Fibroblast of skin of scalp (primary cell): ENCODE measurements at regions not wholly inside any gene's neighbourhood (a gene's known extent, or its start where the extent isn't known, plus 50 kb on each side); places are given as distances from the start of the nearest gene placed in this dataset.
"Not testable (repeated sequence)": the region's sequence is repeated elsewhere in the genome, so short reads cannot be mapped to it uniquely, and the experiment has no call there.

Source experiments
- DNase-seq: peaks from one replicate; pipeline ENCODE4 v3.0.0-alpha.2; 2013

DNA sequence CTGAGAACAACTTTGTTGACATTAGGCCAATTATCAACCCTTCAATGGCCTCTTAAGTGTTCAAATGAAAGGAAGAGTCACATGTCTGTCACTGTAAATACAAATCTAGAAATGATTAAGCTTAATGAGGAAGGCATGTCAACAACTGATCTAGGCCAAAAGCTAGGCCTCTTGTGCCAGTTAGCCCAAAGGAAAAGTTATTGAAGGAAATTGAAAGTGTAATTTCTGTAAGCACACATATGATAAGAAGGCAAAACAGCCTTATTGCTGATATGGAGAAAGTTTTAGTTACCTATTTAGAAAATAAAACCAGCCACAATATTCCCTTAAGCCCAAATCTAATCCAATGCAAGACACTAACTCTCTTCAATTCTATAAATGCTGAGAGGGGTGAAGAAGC is 604.7 kb downstream of the SLITRK6 start:
- DNase-seq, result no peak

DNA sequence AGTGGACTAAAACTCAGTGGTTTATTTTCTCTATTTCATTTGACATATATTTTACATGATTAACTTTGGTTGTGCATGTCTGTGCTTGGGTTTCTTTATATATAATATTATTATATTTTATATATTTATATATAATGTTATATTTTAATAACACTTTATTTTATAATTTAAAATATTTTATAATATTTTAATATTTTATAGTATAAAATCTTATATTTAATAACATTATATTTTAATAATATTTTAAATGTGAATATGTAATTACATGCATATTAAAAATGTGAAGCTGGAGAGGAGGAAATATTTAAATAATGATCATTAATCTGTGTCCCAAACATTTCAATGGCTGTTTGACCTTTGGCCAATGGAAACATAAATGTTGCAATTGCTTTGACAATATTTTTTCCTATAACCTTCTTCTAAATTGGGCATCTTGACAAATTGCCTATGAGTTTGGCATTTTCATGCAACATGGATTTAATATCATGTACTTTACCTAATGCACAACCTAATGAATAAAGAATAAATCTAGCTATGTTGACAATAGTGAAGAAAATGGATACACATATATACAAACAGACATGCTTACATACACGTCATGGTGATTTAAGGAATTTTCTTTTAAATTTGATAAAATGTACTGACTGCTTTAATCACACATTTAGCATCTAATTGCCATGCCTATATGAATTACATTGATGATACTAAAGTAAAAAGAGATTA is 607.1 kb downstream of the SLITRK6 start:
- no peak for DNase-seq

DNA sequence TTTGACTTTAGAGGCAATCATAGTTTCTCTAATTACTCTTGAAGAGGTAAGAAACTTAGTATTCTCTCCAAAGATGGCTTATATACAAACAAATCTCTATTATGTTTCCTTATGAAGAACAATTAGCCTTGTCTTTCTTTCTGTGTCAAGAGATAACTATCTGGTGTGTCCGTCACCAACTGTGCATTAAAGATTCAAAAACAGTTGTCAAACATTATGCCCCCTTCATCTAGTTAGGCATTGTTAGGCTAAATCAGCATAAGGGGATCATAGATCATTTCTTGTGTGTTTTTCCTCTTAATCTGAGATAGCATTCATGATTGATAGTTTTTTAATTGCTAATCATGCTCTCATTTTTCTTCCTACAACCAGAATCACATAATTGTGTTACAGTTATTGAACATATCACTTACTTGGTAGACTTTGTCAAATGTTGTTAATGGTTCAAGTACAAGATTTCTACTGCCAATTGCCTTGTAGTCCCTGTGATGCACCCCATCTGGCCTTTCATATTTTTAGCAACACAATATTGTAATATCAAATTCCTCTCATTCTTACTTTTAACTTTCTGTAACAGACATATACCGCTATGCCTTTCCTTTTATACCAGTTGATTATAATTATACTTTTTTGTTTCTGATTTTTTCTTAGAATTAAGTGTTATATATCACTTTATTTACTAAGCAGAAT is 612.7 kb downstream of the SLITRK6 start:
- no peak for DNase-seq

DNA sequence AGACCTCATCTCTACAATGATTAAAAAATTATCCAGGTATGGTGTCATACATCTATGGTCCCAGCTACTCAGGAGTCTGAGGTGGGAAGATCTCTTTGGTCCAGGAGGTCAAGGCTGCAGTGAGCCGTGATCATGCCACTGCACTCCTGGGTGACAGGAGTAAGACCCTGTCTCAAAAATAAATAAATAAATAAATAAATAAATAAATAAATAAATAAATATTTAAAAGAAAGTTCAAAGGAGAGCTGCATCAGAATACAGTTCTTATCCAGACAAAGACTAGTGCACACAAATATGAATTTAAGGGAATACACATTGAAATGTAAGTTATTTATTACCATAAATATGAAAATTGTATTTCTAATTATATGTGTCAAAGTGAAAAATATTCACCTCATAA is 624.9 kb downstream of the SLITRK6 start:
- no peak for DNase-seq

DNA sequence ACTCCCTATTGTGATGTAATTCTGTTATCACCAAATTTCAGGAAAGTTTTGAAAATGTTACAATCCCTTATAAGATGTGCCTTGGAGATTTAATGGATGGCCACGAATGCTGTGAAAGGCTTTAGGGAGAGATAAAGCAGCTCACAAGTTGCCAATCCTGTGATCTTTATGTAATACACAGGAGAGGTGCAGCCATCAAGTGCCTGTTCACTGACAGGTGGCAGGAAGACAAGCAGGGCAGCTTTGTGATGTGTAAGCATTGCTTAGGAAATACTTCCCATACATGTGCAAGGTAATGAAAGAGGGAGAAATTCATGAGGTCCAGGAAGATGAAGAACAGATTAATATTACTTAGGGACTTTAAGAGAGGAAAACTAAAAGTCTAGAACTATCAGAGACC is 628.8 kb downstream of the SLITRK6 start:
- DNase-seq, result no peak

DNA sequence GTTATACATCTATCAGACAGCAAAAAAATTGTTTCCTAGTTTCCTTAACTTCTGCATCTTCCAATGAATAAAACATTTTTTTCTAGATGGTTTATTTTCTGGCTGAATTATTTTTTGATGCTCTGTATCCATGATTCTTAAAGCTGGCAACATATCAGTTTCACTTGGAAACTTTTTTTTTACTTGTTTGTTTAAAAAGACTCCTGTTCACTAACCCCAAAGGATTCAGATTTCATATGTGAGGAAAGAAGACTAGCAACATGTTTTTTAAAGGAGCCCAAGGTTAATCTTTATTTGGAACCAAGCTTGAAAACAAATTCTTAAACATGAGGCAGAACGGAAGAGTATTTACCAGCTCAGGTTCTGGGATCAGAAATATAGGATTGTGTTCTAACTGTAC is 632.3 kb downstream of the SLITRK6 start:
- DNase-seq, result no peak

DNA sequence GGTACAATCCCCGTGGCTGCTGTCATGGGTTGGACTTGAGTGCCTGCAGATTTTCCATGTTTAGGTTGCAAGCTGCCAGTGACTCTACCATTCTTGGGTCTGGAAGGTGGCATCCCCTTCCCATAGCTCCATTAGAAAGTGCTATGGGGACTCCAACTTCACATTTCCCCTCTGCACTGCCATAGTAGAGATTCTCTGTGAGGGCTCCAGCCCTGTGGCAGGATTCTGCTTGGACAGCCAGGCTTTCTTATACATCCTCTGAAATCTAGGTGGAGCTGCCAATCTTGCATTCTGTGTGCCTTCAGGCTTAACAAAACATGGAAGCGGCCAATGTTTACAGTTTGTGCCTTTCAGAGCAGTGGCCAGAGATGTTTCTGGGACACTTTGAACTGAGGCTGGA is 636.2 kb downstream of the SLITRK6 start:
- DNase-seq, result no peak

DNA sequence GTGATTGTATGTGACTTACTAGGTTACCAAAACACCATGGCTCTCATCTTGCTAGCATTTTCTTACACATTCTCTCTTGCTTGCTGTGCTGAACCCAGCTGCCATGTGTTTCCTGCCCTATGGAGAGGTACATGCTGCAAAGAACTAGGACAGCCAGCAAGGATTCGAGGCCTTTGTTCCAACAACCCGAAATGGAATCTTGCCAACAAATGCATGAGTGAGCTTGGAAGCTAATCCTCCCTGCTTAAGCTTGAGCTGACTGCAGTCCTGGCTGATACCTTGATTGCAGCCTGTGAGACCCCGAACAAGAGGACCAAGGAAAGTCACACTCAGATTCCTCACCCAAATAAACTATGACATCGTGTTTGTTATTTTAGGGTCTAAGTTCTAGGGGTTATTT is 651.2 kb downstream of the SLITRK6 start:
- DNase-seq, result peak; percentile 0

DNA sequence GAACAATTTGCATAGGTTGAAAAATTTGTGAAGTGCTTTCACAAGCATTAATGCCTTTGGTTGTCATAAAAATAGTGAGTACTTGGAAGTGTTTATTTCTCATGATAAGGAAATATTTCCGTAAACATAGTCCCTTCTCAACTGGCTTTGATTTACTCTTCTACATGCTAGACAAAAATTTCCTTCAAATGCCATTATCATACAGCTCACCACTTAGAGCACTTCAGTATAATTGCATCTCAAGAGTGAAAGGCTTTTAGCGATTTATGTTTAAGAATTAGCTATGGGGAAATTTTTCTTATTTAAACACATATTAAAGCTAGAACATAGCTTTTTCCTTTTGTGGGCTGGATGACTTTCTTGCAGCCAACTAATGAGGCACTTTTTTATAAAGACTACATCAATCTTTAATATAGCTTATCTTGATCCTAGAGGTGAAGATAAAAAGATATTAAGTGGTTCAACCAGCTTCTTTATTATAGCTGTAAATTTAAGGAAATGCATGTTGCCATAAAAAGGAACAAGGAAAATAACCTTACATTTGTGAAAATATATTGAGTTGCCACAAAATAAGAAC is 656.8 kb downstream of the SLITRK6 start:
- DNase-seq, result no peak

DNA sequence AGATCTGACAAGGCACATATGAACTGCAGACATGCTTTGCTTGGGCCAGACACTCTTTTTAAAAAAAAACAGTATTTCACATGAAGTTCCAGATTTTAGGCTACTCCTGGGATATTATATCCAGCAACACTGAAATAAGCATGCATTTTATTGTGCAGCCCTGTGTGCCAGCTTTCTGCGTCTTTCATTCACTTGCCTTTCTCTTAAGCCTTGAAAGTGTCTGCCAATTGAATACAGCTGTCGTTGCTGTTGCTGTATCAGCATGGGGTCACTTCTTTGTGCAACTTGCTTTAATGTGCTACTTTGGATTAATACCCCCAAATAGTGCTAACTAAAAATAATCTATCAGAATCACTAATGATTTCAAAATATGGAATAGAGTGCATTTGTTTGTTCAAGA is 657.8 kb downstream of the SLITRK6 start:
- DNase-seq, result no peak

DNA sequence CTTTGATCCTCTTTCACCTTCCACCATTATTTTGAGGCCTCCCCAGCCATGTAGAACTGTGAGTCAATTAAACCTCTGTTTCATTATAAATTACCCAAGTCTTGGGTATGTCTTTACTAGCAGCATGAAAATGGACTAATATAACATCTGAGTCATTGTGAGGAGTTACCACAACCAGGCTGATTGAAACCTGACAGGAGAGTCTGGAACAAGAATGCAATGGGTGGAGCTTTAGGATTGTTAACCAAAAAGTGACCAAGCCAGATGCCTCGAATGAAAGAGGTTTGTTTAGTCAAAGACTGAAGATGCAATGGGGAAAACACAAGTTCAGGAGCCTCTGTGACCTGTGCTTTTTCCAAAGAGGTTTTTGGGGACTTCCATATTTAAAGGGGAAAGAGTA is 659.0 kb downstream of the SLITRK6 start:
- no peak for DNase-seq

DNA sequence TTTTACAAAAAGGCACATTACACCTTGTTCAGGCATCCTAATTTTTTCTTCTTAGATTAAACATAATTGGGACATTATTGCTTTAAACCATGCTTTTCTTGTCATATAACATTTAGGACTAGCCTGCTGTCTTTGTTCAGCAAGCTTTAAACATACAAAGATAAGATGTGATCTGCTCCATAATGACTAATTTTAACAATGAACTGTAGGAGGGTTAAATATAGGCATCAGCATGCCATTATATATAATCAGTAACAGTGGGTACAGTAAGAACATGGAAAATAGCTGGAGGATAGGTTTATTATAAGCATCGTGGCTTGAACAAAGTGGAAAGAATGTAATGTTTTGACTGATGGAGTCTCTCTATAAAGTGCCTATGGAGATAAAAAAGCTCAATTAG is 661.7 kb downstream of the SLITRK6 start:
- no peak for DNase-seq

DNA sequence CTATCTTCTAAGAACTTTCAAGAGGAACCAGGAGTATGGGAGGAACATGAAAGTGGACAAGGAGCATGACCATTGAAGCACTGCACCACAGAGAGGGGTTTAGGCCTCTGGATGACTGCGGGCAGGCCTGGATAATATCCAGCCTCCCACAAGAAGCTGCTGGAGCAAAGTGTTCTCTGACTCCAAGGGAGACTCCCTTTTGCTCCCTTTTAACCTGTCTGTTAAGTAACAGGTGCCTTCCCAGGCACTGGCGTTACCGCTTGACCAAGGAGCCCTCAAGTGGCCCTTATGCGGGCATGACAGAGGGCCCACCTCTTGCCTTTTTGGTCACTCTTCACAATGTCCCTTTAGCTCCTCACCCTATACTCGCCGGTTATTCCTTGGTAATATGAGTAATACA is 666.2 kb downstream of the SLITRK6 start:
- DNase-seq, result no peak

DNA sequence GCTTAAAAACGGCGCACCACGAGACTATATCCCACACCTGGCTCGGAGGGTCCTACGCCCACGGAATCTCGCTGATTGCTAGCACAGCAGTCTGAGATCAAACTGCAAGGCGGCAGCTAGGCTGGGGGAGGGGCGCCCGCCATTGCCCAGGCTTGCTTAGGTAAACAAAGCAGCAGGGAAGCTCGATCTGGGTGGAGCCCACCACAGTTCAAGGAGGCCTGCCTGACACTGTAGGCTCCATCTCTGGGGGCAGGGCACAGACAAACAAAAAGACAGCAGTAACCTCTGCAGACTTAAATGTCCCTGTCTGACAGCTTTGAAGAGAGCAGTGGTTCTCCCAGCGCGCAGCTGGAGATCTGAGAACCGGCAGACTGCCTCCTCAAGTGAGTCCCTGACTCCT is 675.7 kb downstream of the SLITRK6 start:
- not testable (repeated sequence) for DNase-seq

DNA sequence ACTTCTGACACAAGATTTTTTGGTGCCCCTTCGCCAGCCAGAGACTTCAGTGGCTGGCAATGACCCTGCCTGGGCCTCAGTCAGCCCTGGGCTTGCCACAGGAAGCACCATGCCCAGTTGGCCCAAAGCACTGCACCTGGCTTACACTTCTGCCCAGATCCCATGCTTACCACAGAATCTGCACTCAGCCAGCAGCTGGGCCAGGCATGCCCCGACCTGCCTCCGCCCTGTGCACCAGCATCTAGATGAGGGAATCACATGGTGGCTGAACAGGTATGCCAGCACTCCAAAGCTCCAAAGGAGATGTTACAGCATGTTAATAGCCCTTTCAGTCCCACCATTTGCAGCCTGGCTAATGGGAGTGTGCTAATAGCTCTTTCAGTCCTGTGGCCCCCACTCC is 690.9 kb downstream of the SLITRK6 start:
- no peak for DNase-seq

DNA sequence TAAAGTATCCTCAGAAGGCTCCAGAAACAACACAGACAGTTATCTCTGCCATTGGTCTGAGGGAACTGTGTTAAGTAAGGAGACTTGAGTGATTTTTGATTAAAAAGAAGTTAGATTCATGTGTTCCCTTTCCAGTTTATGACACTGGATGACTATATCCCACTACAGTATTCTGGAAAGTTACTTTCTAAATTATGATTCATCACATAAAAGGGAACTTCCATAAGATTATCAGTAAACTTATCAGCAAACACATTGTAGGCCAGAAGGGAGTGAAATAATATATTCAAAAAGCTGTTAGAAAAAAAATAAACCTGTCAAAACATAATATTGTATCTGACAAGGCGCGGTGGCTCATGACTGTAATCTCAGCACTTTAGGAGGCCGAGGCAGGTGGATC is 700.0 kb downstream of the SLITRK6 start:
- DNase-seq, result no peak

DNA sequence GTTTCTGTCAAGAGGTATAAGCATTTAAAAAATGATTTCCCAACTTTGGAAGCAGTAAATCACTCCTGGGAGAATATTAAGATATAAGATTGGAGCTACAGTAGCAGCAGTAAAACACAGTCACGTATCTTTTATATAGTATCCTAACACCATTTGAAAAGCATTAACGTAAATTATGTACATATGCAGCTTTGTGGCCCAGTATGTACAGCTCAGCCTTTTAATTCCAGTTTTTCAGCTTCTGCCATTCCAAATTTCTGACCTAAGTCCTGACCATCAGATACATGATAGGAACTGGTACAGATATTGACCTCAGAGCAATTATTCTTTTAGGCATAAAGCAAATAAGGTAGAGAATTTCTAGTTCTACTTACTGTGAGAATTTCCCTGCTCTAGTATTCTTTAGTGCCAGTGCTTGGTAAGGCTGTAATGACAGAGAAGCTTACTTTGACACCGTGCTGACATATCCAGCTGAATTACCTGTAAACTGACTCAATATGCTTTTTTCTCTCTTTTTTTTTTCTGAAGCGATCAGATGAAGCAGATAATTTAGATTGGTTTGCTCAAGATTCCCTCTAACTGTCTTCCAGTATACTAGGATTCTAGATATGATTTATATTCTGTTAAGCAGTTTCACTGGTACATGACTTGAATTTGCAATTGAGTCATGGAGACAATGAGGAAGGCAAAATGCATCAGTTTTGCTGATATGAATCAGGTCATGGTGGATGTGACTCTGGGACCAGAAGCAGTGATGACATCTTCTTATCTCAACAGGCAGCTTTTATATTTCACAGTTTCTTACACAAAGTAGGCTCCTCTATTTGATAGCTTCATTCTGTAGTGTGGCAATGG is 703.6 kb downstream of the SLITRK6 start:
- no peak for DNase-seq

DNA sequence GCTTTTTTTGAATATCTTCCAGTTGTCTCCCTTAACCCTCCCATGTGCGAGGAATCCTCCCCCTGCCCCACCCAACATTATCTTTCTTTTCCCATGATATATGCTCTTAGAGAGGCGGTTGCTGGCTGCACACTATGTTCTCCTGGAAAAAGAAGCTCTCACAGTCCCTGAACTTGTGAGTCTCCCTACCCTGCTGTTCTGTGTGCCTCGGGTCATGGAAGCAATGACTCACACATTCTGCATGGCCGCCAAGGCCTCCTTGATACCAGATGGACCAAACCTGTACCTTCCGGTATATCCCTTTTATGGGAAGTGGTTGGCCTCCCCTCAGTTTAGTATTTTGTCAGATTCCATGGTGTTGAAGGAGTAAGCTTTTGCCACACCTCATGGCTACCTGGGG is 705.4 kb downstream of the SLITRK6 start:
- DNase-seq, result peak; percentile 0

DNA sequence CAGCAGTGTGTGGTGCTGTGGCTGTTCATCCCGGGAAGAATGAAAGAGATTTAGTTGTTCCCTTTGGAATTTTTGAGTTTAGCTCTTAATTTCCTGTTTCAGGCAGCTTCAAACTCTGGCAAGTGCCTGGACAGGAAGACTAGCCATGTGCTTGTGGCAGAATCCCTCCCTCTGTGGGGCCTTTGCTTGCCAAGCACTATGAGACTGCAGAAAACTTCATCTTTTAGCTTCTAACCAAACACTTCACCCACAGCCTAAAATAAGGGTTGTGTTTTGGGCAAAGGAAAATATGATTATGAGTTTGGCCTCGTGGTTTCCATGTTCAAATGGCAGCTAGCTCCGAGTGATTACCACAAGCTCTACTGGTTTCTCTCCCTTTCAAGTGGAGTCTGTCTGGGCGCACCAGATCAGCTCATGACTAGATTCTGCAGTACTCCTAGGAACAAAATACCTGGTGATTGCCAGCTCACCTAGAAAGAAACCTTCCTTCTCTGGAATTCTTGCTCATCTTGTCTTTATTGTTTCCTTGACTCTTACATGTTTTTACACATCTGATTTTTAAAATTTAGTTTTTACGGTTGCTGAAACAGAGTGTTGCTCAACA is 707.5 kb downstream of the SLITRK6 start:
- DNase-seq, result no peak

DNA sequence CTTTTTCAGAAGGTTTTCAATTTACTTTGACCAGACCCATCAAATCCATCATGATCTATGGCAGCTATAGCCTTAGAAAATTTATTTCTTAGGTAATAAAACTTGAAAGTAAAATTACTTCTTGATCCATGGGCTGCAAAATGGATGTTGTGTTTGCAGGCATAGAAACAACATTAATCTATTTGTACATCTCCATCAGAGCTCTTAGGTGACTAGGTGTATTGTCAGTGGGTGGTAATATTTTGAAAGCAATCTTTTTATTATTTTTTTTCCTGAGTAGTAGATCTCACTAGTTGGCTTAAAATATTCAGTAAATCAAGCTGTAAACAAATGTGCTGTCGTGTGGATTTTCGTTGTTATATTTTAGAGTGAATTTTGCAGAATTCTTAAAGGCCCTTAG is 710.0 kb downstream of the SLITRK6 start:
- DNase-seq, result no peak

DNA sequence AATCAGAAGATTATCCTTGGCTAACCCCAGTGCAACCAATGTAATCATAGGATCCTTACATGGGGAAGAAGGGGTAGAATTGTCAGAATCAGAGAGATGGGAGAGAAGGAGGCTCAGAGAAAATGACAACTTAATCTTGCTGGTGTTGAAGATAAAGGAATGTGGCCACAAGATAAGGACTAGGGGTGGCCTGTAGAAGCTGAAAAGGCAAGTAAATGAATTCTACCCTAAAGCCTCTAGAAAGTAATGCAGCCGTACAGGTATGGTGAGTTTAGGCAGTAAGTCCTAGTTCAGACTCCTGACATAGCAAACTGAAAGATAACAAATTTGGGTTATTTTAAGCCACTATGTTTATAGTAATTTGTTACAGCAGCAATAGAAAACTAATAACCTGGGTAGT is 718.5 kb downstream of the SLITRK6 start:
- DNase-seq, result no peak

DNA sequence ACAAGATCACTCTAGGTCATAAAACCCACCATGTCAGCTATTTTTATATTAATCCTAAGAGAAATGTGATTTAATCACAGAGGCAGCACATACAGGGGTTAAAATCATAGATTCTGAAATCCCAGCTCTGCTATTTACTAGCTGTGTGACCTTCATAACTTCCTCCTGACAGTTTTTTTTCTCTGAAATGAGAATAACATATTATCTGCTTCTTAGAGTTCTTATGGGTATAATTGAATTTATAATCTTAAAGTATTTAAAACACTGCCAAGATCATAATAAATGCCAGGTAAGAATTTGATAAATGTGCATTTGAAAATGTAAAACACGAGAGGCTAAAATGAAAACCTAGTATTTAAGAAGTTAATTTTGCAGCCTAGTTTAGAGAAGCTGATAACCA is 722.9 kb downstream of the SLITRK6 start:
- no peak for DNase-seq
